Peyer's patch (tissue), 4 donors: ENCODE measurements at regions not wholly inside any gene's neighbourhood (a gene's known extent, or its start where the extent isn't known, plus 50 kb on each side); places are given as distances from the start of the nearest gene placed in this dataset.

Experiments
- POLR2A ChIP-seq, 2 donors: fragments of 450-650 bp; IDR thresholded peaks; one replicate each; pipeline ENCODE4 v1.5.1; 2017; ENCODE audit warnings: antibody characterized with exemption in 2 of 2, mild to moderate bottlenecking in 2 of 2, moderate library complexity in 2 of 2
- TF ChIP-seq, protein P1 (sequence below), 6 experiments: fragments of 450-650 bp in 4 of 6; fragments of 200-600 bp in 2 of 6; sonication (generic) in 1 of 6; IDR thresholded peaks; one replicate each; pipeline ENCODE4 v1.5.1; 2017 to 2019; ENCODE audit warnings: antibody characterized with exemption in 6 of 6, mild to moderate bottlenecking in 3 of 6, moderate library complexity in 1 of 6

GRCh38 chr12:25827141-25827540 lies 131.3 kb upstream of the RASSF8 start:
- TF ChIP-seq, protein P1, sequence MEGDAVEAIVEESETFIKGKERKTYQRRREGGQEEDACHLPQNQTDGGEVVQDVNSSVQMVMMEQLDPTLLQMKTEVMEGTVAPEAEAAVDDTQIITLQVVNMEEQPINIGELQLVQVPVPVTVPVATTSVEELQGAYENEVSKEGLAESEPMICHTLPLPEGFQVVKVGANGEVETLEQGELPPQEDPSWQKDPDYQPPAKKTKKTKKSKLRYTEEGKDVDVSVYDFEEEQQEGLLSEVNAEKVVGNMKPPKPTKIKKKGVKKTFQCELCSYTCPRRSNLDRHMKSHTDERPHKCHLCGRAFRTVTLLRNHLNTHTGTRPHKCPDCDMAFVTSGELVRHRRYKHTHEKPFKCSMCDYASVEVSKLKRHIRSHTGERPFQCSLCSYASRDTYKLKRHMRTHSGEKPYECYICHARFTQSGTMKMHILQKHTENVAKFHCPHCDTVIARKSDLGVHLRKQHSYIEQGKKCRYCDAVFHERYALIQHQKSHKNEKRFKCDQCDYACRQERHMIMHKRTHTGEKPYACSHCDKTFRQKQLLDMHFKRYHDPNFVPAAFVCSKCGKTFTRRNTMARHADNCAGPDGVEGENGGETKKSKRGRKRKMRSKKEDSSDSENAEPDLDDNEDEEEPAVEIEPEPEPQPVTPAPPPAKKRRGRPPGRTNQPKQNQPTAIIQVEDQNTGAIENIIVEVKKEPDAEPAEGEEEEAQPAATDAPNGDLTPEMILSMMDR (IDR thresholded peaks at IDR 0.05) = no peak
- TF ChIP-seq POLR2A (IDR thresholded peaks at IDR 0.05) = no peak
